ENCODE measurements at regions not wholly inside any gene's neighbourhood (a gene's known extent, or its start where the extent isn't known, plus 50 kb on each side); places are given as distances from the start of the nearest gene placed in this dataset.

- no peaks in the 10 kb centered on the region for H3K9me3 Mint-ChIP-seq
- Histone ChIP-seq H3K4me1 (ENCODE audit: insufficient read depth, low read length) (no peaks in the 10 kb centered on the region; the same call in 1 of the 2 replicates), H3K9me3 (ENCODE audit: control insufficient read depth, low read depth, low read length) (no peaks in the 10 kb centered on the region), H2AFZ (ENCODE audit: low read length) (no peak overlapping the region), H3K18ac (ENCODE audit: insufficient read length, low read depth, low read length) (no peak overlapping the region), H3K14ac (ENCODE audit: insufficient read depth, low read length) (no peak overlapping the region), H2BK15ac (ENCODE audit: low read depth, low read length) (no peak overlapping the region), H3K4ac (ENCODE audit: low read depth, low read length) (no peak overlapping the region), H3K27me3 (ENCODE audit: insufficient read depth, low read length) (no peaks in the 10 kb centered on the region), H3K56ac (ENCODE audit: insufficient read length, low read depth, low read length) (no peak overlapping the region), H3K79me1 (ENCODE audit: insufficient read depth, low read depth, low read length, poor library complexity, severe bottlenecking) (no peaks in the 10 kb centered on the region), H4K5ac (ENCODE audit: insufficient read length, low read depth, low read length) (no peak overlapping the region), H4K8ac (replicated peaks; ENCODE audit: insufficient read length, low read depth, low read length) (no peak overlapping the region), H3K4me2 (ENCODE audit: insufficient read depth, insufficient read length, low read length) (no peak overlapping the region), H2BK5ac (ENCODE audit: insufficient read length, low read length) (no peak overlapping the region), H2BK120ac (ENCODE audit: low read depth, low read length, poor library complexity, severe bottlenecking) (no peak overlapping the region), H3K27ac (ENCODE audit: insufficient read length, low read depth, low read length) (no peak overlapping the region), H4K20me1 (ENCODE audit: control insufficient read depth, insufficient read depth, insufficient read length) (no peaks in the 10 kb centered on the region), H4K91ac (ENCODE audit: insufficient read length, low read depth, low read length) (no peak overlapping the region), H2BK20ac (ENCODE audit: low read depth, low read length, poor library complexity, severe bottlenecking) (no peak overlapping the region), H3T11ph (ENCODE audit: low read length) (no peak overlapping the region), H3K23me2 (ENCODE audit: insufficient read length, low read depth, low read length, poor library complexity, severe bottlenecking) (no peaks in the 10 kb centered on the region), H3K79me2 (ENCODE audit: insufficient read depth, low read length) (no peaks in the 10 kb centered on the region), H3K23ac (ENCODE audit: insufficient read length, low read depth, low read length) (no peak overlapping the region), H2AK5ac (ENCODE audit: insufficient read length, low read length) (no peak overlapping the region), H2BK12ac (ENCODE audit: insufficient read length, low read depth, low read length) (no peak overlapping the region), H3K9ac (ENCODE audit: extremely low read depth, insufficient read length, low read length) (no peak overlapping the region)
- H3K36me3 Mint-ChIP-seq (ENCODE audit: insufficient read depth in 1 of 3, low read depth in 3 of 3), result no peaks in the 10 kb centered on the region
- H3K4me1 Mint-ChIP-seq, result peaks cover under 1 to 2% of the 10 kb centered on the region in 2 experiments; a peak in 2 of 4 replicates
- H3K27ac Mint-ChIP-seq, result no peak overlapping the region
- no peaks in the 10 kb centered on the region for H3K27me3 Mint-ChIP-seq (ENCODE audit: low read depth)
- no peak for TF ChIP-seq CTCF (conservative IDR thresholded peaks at IDR 0.05)
- no peak for DNase-seq
- no peak overlapping the region for H3K4me3 Mint-ChIP-seq
Observed at GRCh38 chr7:124254396-124254795, 221.5 kb upstream of the TMEM229A start.

Data from H9 (cell line).